Muscle of arm (tissue), 1 donor: ENCODE measurements at regions not wholly inside any gene's neighbourhood (a gene's known extent, or its start where the extent isn't known, plus 50 kb on each side); places are given as distances from the start of the nearest gene placed in this dataset.

ENCODE experiments used
- DNase-seq: peaks from one replicate; pipeline ENCODE4 v3.0.0-alpha.2; 2013

DNA sequence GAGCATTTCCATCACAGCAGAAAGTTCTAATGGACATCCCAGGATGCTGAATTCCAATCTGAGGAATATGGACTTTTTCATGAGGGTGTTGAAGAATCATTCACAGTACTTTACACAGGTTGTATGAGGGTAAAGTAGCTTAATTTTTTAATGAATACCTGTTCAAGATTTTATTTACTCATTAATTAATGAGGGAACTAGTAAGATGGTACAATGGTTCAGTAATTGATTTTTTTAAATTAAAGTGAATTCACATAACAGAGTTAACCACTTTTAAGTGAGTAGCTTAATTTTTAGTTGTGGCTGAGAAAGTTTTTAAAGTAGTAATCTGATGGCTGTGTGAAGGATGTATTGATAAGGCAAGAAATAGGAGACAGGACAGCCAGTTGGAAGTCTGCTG, 266.5 kb downstream of the GFRA1 start:
- no peak for DNase-seq

- DNase-seq = no peak
Measured at GRCh38 chr10:116005301-116005700, 267.7 kb downstream of the GFRA1 start.

- DNase-seq = no peak
Measured at GRCh38 chr10:116002735-116003134, 270.3 kb downstream of the GFRA1 start.

DNA sequence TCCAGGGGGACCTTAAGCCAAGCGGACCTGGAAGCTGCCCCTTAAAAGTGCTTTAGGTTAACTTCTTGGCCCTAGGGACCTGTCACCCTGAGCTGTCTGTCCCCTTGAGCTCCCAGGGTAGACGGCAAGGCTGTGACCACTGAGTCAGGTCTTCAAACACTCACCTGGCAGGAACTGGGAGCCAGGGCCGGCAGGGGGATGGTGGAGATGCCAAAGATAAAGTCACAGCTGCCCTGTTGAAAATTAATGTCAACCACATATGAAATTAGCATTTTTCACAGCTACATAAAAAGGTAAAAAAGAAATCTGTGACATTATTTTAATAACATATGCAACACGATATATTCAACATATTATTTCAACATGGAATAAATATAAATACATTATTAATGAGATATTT, 271.0 kb downstream of the GFRA1 start:
- DNase-seq = no peak

DNA sequence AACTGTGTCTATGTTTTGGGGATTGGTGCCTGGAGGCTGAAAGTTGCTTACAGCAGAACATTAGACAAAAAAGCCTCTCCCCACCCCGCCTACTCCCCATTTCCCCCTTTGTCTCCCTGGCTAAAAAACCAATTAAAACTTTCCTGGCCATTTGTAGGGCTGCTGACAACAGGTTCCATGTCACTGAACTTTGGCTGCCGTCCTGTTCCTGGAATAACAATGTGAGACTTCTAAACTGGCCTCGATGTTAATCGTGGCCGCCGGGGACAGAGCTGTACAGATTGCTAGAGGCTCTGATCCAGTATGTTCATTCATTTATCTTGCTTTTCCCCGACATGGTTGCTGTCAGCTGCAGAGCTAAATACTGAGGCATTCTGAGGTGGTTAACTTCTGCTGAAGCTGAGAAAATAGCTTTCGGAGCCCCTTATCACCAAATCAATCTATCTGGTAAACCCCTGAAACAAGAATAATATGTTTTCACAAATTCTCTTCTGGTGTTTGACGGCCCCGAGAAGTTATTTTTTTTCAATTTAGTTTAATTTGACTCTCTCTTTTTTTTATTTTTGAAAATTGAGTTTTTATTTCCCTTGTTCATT, 271.6 kb downstream of the GFRA1 start:
- peak; percentile 83 for DNase-seq

GRCh38 chr10:116000151-116000842, 272.7 kb downstream of the GFRA1 start:
- no peak for DNase-seq
